Prostate gland (tissue), 2 donors: ENCODE measurements at regions not wholly inside any gene's neighbourhood (a gene's known extent, or its start where the extent isn't known, plus 50 kb on each side); places are given as distances from the start of the nearest gene placed in this dataset.

Experiments
- DNase-seq: peaks from one replicate; pipeline ENCODE4 v3.0.0-alpha.2; 2019; ENCODE audit warnings: low spot score
- H3K27ac ChIP-seq, 2 donors: fragments of 200-600 bp; sonication (generic); 2 replicates each; pipeline ENCODE4 v1.5.1; 2017 to 2019
- H3K27me3 ChIP-seq: fragments of 200-600 bp; sonication (generic); replicated peaks from 2 replicates; pipeline ENCODE4 v1.5.1; 2019; ENCODE audit not compliant: insufficient read depth
- H3K36me3 ChIP-seq, 2 donors: fragments of 200-600 bp; sonication (generic); 1 replicate in 1 of 2; 2 replicates in 1 of 2; pipeline versions ENCODE4 v1.5.1 to v1.8.1; 2017 to 2019
- H3K4me1 ChIP-seq: fragments of 200-600 bp; sonication (generic); replicated peaks from 2 replicates; pipeline ENCODE4 v1.5.1; 2019
- H3K4me3 ChIP-seq, 2 donors: fragments of 200-600 bp; sonication (generic); 2 replicates each; pipeline ENCODE4 v1.5.1; 2017 to 2019
- H3K9me3 ChIP-seq: fragments of 200-600 bp; sonication (generic); 2 replicates; pipeline ENCODE4 v1.5.1; 2017
- POLR2A ChIP-seq: fragments of 450-650 bp; IDR thresholded peaks from one replicate; pipeline ENCODE4 v1.6.1; 2016; ENCODE audit warnings: antibody characterized with exemption, mild to moderate bottlenecking
- POLR2AphosphoS5 ChIP-seq: sonication (generic); formaldehyde crosslinking; IDR thresholded peaks from one replicate; pipeline ENCODE4 v1.6.1; 2017; ENCODE audit warnings: antibody characterized with exemption
- WGBS: methylation state at CpG from one replicate; pipeline ENCODE4 v1.1.5; 2018; 5-methylcytosine and 5-hydroxymethylcytosine counted together
- intact Hi-C: fragments of 100-400 bp; cut with DNase I; formaldehyde crosslinking; loops from one replicate; pipeline ENCODE4 v1.14.2; 2022
- TF ChIP-seq, protein P1 (sequence below), 4 experiments: fragments of 200-600 bp in 2 of 4; fragments of 450-650 bp in 2 of 4; sonication (generic) in 2 of 4; IDR thresholded peaks; 1 replicate in 3 of 4; 2 replicates in 1 of 4; pipeline ENCODE4 v1.5.1; 2016 to 2019; ENCODE audit warnings: antibody characterized with exemption in 4 of 4, mild to moderate bottlenecking in 2 of 4, moderate library complexity in 2 of 4

- H3K9me3 ChIP-seq = no peaks in the 10 kb centered on the region
- TF ChIP-seq POLR2AphosphoS5 (no peak), POLR2A (no peak)
- TF ChIP-seq, protein P1, sequence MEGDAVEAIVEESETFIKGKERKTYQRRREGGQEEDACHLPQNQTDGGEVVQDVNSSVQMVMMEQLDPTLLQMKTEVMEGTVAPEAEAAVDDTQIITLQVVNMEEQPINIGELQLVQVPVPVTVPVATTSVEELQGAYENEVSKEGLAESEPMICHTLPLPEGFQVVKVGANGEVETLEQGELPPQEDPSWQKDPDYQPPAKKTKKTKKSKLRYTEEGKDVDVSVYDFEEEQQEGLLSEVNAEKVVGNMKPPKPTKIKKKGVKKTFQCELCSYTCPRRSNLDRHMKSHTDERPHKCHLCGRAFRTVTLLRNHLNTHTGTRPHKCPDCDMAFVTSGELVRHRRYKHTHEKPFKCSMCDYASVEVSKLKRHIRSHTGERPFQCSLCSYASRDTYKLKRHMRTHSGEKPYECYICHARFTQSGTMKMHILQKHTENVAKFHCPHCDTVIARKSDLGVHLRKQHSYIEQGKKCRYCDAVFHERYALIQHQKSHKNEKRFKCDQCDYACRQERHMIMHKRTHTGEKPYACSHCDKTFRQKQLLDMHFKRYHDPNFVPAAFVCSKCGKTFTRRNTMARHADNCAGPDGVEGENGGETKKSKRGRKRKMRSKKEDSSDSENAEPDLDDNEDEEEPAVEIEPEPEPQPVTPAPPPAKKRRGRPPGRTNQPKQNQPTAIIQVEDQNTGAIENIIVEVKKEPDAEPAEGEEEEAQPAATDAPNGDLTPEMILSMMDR (IDR thresholded peaks at IDR 0.05) = no peak
- 66% methylated on average over 1 of the region's 1 CpG for WGBS
- H3K27me3 ChIP-seq = no peaks in the 10 kb centered on the region
- intact Hi-C loops = no loop called here
- H3K4me1 ChIP-seq = no peaks in the 10 kb centered on the region
- H3K4me3 ChIP-seq = no peak overlapping the region
- H3K27ac ChIP-seq = no peak overlapping the region
- no peaks in the 10 kb centered on the region for H3K36me3 ChIP-seq
- DNase-seq = no peak
Observed at GRCh38 chr2:59530258-59530657, 1023.2 kb downstream of the BCL11A start.

DNA sequence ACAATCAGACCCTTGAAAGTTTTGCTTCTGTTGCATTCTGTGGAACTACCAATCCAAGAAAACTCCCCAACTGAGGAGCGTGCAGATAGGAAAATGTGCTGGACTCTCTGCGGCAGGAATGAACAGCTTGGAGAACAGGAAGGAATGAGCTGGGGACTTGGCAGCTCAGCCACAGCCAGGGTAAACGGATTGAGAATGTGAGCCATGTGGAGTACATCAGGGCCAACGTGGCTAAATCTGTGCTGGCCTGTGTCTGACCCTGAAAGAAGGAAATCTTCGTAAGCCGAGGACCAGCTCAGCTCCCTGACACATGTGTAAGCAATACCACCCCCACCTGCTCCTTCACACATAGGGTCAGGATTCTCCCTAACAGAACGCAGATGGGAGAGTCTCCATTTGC lies 1023.7 kb downstream of the BCL11A start:
- 62% methylated on average over 7 of the region's 7 CpGs for WGBS
- Histone ChIP-seq H3K27ac (no peak overlapping the region), H3K4me3 (no peak overlapping the region), H3K27me3 (no peaks in the 10 kb centered on the region), H3K4me1 (no peaks in the 10 kb centered on the region), H3K36me3 (no peaks in the 10 kb centered on the region), H3K9me3 (no peaks in the 10 kb centered on the region)
- no peak for DNase-seq
- intact Hi-C loops = no loop called here
- TF ChIP-seq POLR2A (no peak), POLR2AphosphoS5 (no peak)
- TF ChIP-seq, protein P1 (IDR thresholded peaks at IDR 0.05) = no peak

GRCh38 chr2:59528525-59528924 lies 1024.9 kb downstream of the BCL11A start:
- WGBS = 48% methylated on average over 4 of the region's 4 CpGs
- TF ChIP-seq POLR2AphosphoS5 (no peak), POLR2A (no peak)
- TF ChIP-seq, protein P1 (IDR thresholded peaks at IDR 0.05) = no peak
- intact Hi-C loops = no loop called here
- Histone ChIP-seq H3K4me1 (no peaks in the 10 kb centered on the region), H3K27me3 (no peaks in the 10 kb centered on the region), H3K36me3 (no peaks in the 10 kb centered on the region), H3K9me3 (no peaks in the 10 kb centered on the region), H3K27ac (no peak overlapping the region), H3K4me3 (no peak overlapping the region)
- DNase-seq = no peak

GRCh38 chr2:59502981-59503380 lies 1050.5 kb downstream of the BCL11A start:
- no peak for DNase-seq
- Histone ChIP-seq H3K4me3 (no peak overlapping the region), H3K36me3 (no peaks in the 10 kb centered on the region), H3K27me3 (no peaks in the 10 kb centered on the region), H3K9me3 (no peaks in the 10 kb centered on the region), H3K27ac (no peak overlapping the region), H3K4me1 (no peaks in the 10 kb centered on the region)
- no peak for TF ChIP-seq POLR2AphosphoS5
- no peak for TF ChIP-seq POLR2A
- TF ChIP-seq, protein P1 (IDR thresholded peaks at IDR 0.05) = no peak
- intact Hi-C loops = no loop called here

DNA sequence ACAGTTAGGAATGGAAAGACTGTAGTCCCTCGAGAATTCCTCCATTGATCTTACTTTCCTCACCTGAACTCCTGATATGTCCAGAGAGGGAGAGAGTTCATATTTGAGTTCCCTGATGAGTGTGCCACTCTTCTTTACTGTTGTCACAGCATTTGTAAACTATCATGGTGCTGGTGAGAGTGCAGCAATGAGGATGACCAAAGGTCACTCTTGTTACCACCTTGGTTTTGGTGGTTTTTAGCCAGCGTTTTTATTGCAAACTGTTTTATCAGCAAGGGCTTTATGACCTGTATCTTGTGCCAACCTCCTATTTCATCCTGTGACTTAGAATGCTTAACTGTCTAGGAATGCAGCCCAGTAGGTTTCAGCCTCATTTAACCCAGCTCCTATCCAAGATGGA lies 1062.5 kb downstream of the BCL11A start:
- no peaks in the 10 kb centered on the region for H3K27me3 ChIP-seq
- TF ChIP-seq POLR2A (no peak), POLR2AphosphoS5 (no peak)
- TF ChIP-seq, protein P1 (IDR thresholded peaks at IDR 0.05) = no peak
- H3K36me3 ChIP-seq = no peaks in the 10 kb centered on the region
- no peak for DNase-seq
- intact Hi-C loops = no loop called here
- H3K4me3 ChIP-seq = no peak overlapping the region
- no peak overlapping the region for H3K27ac ChIP-seq
- no peaks in the 10 kb centered on the region for H3K9me3 ChIP-seq
- no peaks in the 10 kb centered on the region for H3K4me1 ChIP-seq
- 61% methylated on average over 2 of the region's 2 CpGs for WGBS
